Parathyroid adenoma (tissue), 2 donors: ENCODE measurements at regions not wholly inside any gene's neighbourhood (a gene's known extent, or its start where the extent isn't known, plus 50 kb on each side); places are given as distances from the start of the nearest gene placed in this dataset.

ENCODE experiments used
- H2AFZ ChIP-seq: fragments of 300-600 bp; sonication (generic); one replicate; pipeline ENCODE4 v1.7.0; 2017; ENCODE audit warnings: antibody characterized with exemption, mild to moderate bottlenecking
- H3K27ac ChIP-seq: fragments of 300-600 bp; sonication (generic); one replicate; pipeline ENCODE4 v1.7.0; 2017
- H3K27me3 ChIP-seq: fragments of 300-600 bp; sonication (generic); one replicate; pipeline ENCODE4 v1.7.0; 2017; ENCODE audit warnings: low read length; ENCODE audit not compliant: control insufficient read depth, insufficient read depth
- H3K36me3 ChIP-seq: fragments of 300-600 bp; sonication (generic); one replicate; pipeline ENCODE4 v1.7.0; 2017; ENCODE audit warnings: low read length; ENCODE audit not compliant: control insufficient read depth, insufficient read depth
- H3K4me1 ChIP-seq: fragments of 300-600 bp; sonication (generic); one replicate; pipeline ENCODE4 v1.7.0; 2017; ENCODE audit warnings: control low read depth
- H3K4me2 ChIP-seq: fragments of 300-600 bp; sonication (generic); one replicate; pipeline ENCODE4 v1.7.0; 2017; ENCODE audit warnings: low read length
- H3K4me3 ChIP-seq: fragments of 300-600 bp; sonication (generic); one replicate; pipeline ENCODE4 v1.7.0; 2017; ENCODE audit warnings: low read depth, low read length
- H3K79me2 ChIP-seq: fragments of 300-600 bp; sonication (generic); one replicate; pipeline ENCODE4 v1.7.0; 2017; ENCODE audit warnings: control low read depth
- H3K9ac ChIP-seq: fragments of 300-600 bp; sonication (generic); one replicate; pipeline ENCODE4 v1.7.0; 2017; ENCODE audit warnings: mild to moderate bottlenecking
- H3K9me3 ChIP-seq: fragments of 300-600 bp; sonication (generic); one replicate; pipeline ENCODE4 v1.7.0; 2017; ENCODE audit warnings: low read length; ENCODE audit not compliant: control insufficient read depth
- TF ChIP-seq, protein P1 (sequence below): fragments of 300-600 bp; sonication (generic); IDR thresholded peaks from one replicate; pipeline ENCODE4 v1.7.0; 2017; ENCODE audit warnings: antibody characterized with exemption, mild to moderate bottlenecking
- donor health status: primary hyperparathyroidism.

GRCh38 chr10:123556736-123557135 is 109.4 kb upstream of the GPR26 start:
- H3K27me3 ChIP-seq = no peaks in the 10 kb centered on the region
- TF ChIP-seq, protein P1, sequence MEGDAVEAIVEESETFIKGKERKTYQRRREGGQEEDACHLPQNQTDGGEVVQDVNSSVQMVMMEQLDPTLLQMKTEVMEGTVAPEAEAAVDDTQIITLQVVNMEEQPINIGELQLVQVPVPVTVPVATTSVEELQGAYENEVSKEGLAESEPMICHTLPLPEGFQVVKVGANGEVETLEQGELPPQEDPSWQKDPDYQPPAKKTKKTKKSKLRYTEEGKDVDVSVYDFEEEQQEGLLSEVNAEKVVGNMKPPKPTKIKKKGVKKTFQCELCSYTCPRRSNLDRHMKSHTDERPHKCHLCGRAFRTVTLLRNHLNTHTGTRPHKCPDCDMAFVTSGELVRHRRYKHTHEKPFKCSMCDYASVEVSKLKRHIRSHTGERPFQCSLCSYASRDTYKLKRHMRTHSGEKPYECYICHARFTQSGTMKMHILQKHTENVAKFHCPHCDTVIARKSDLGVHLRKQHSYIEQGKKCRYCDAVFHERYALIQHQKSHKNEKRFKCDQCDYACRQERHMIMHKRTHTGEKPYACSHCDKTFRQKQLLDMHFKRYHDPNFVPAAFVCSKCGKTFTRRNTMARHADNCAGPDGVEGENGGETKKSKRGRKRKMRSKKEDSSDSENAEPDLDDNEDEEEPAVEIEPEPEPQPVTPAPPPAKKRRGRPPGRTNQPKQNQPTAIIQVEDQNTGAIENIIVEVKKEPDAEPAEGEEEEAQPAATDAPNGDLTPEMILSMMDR = no peak
- H3K27ac ChIP-seq = no peak overlapping the region
- no peak overlapping the region for H3K9ac ChIP-seq
- H3K4me3 ChIP-seq = no peak overlapping the region
- no peaks in the 10 kb centered on the region for H3K4me1 ChIP-seq
- no peaks in the 10 kb centered on the region for H3K36me3 ChIP-seq
- H2AFZ ChIP-seq = no peak overlapping the region
- no peaks in the 10 kb centered on the region for H3K79me2 ChIP-seq
- H3K9me3 ChIP-seq = no peaks in the 10 kb centered on the region
- no peak overlapping the region for H3K4me2 ChIP-seq

GRCh38 chr10:123557366-123558108 is 108.6 kb upstream of the GPR26 start:
- H3K4me3 ChIP-seq = no peak overlapping the region
- no peak overlapping the region for H3K27ac ChIP-seq
- no peaks in the 10 kb centered on the region for H3K36me3 ChIP-seq
- TF ChIP-seq, protein P1 = no peak
- no peaks in the 10 kb centered on the region for H3K27me3 ChIP-seq
- no peak overlapping the region for H3K9ac ChIP-seq
- no peak overlapping the region for H3K4me2 ChIP-seq
- no peaks in the 10 kb centered on the region for H3K9me3 ChIP-seq
- H3K4me1 ChIP-seq = no peaks in the 10 kb centered on the region
- H3K79me2 ChIP-seq = no peaks in the 10 kb centered on the region
- H2AFZ ChIP-seq = no peak overlapping the region

GRCh38 chr10:123558651-123559050 is 107.5 kb upstream of the GPR26 start:
- no peak overlapping the region for H3K27ac ChIP-seq

GRCh38 chr10:123559066-123559822 is 106.9 kb upstream of the GPR26 start:
- Histone ChIP-seq H3K27ac (no peak overlapping the region), H3K4me2 (no peak overlapping the region), H3K9ac (no peak overlapping the region), H3K4me3 (no peak overlapping the region), H3K27me3 (no peaks in the 10 kb centered on the region), H3K79me2 (no peaks in the 10 kb centered on the region), H3K9me3 (no peaks in the 10 kb centered on the region), H3K36me3 (no peaks in the 10 kb centered on the region), H3K4me1 (no peaks in the 10 kb centered on the region), H2AFZ (no peak overlapping the region)
- TF ChIP-seq, protein P1 = peak; percentile 90

More at GRCh38 chr10:123558651-123559050, 107.5 kb upstream of the GPR26 start:
- H3K27me3 ChIP-seq = no peaks in the 10 kb centered on the region
- TF ChIP-seq, protein P1 = no peak
- H3K9me3 ChIP-seq = no peaks in the 10 kb centered on the region
- H3K79me2 ChIP-seq = no peaks in the 10 kb centered on the region
- no peak overlapping the region for H3K4me2 ChIP-seq
- no peak overlapping the region for H3K9ac ChIP-seq
- no peak overlapping the region for H3K4me3 ChIP-seq
- no peaks in the 10 kb centered on the region for H3K4me1 ChIP-seq
- H3K36me3 ChIP-seq = no peaks in the 10 kb centered on the region
- H2AFZ ChIP-seq = no peak overlapping the region
